NCI-H128 (cell line): ENCODE measurements at regions not wholly inside any gene's neighbourhood (a gene's known extent, or its start where the extent isn't known, plus 50 kb on each side); places are given as distances from the start of the nearest gene placed in this dataset.

ENCODE experiments used
- DNase-seq: peaks from one replicate; lab custom pipeline; 2025; ENCODE audit not compliant: unreplicated experiment; lab: John Stamatoyannopoulos, UW

DNA sequence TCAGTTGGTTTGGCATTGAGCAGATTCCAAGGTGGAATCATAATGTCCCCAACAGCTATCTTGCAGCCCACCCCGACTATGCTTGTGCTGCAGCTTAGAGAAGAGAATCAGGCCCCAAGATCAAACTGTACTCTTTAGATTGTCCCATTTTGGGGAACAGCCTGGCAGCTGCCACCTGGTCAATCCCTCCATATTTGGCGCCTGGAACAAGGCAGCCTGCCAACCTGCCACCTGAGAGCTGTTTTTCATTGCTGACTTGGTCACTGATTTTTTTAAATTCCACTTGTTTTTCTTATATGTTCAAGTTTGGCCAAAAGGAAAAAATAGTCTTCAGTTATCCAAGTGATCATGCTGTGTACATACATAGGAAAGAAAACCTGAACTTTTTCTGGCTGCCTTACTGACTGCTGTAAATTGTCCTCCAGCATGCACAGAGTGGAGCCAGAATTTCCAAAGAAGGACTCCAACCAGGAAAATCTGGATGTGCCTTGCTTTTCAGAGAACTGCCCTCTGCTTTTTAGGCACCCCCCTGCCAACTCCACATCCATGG lies 504.2 kb downstream of the ENC1 start:
- DNase-seq: no peak

DNA sequence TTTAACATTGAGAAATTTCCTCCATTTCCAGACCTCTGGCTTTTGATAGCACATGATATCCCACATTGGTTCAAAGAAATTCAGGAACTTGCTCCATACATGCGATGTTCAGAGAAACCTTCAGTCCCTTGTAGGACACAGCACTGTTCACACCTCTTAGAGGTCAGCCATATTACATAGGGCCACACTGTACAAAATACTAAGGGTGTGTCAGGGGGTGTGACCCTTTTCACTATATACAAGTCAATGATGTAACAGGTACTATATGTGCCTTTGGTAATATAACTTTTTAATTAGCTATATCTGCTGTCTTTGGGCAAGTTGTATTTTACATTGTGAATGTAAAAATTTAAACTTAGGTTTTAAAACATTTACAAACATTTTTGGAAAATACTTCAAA lies 505.5 kb downstream of the ENC1 start:
- no peak for DNase-seq

DNA sequence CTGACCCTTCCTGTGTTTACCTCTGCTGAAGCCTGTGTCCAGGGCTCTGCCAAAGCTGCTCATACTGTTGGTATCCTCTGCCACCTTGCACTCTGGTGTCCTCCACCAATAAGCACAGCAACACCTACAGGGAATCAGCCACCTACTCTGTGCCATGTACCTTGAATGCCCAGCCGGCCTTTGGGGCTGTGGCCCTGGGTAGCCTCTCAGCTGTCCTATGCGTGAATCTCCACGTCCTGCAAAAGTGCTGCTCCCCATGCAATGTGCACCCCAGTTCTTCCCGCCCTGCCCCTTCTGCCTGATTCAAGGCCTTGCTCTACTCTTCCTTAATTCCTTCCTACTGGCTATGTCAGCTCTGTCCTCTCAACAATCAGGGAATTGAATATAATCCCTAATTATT lies 506.5 kb downstream of the ARHGEF28 start:
- DNase-seq: no peak

DNA sequence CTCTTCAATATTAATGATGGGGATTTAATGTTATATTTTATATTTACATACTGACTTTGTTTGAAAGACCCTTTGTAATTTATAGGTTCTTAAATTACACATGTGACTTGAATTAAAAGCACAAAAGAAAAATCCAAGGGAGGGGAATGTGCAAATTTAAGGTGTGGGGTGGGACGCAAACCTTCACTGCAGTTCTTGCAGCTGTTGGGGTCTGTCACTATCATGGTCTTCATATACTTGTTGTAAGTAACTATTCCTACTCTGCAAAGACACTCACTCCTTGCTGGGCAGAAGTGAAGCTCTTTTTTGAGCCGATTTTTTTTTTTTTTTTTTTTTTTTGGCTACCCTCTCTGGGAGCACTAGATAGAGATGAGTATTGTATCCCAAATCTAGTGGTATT lies 505.3 kb downstream of the ARHGEF28 start:
- no peak for DNase-seq

DNA sequence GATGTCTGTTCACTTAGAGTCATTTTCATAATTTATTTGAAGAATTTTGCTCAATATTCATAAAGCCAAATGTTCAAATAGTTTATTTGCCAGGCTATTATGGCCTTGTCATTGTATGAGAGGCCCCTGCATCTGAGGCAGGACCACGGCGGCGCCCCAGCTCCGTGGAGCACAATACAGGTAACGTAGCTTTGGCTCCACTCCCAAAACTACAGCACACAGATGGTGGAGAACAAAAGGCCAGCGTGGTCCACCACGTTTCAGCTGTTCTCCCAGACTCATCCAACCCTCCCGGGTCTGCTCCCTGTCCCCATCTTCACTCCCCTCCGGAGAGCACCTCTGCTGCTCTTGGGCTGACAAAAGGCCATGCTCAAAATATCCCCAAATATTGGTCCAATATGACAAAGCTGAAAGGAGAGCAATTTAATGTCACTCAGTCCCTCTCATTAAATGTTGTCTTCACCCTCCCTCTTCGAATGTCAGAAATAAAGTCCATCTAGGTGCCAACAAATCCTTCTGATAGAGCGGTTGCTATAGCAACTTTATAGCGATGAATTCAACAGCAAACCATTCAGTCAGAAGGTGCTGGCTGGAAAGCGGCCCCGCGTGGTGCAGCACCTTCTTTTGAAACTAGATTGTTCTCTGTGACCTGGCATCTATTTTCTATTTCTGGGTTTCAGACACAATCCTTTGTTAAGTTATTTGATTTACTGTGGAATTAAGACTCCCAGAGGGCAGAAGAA lies 504.3 kb downstream of the ARHGEF28 start:
- peak; percentile 33 for DNase-seq

DNA sequence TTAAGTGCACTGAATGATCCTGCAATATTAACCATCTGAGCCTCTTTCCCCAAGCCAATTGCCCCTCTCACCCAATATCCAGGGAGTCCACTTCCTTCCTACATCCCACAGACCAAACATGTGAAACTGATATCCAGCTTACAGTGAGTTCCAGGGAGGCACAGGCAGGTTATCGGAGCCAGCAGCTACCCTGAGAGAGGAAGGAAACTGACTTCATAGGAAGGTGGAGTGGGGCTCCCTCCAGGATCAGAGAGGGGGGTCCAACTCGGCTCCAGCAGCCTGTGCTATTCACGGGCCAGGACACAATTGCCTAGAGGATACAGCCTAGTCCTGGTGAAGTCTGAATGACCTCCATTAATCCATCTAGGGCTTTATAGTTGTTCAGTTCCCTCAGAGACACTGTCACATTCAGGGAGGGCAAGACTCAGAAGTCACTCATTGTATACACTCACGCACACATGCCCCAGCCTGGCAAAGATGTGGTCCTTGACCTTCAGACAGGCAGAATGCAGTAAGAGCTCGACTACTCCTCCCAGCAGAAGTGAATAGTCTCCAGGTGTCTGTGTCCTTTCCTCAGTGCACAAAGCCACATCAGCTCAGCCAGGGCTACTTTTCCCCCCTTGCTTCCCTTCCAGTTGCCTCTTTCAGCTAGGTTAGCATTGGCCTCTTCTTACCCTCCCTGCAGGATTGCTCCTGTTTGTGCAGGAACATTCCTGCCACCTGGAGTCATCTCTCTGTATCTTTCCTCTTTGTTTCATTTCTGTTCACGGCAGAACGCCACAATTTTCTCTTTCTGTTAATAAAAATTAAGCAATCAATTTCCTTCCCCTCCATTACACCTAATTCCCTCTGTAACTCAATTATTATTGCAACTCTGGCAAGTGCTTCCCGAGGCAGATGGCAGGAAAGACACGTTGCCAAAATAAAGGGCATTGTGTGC lies 501.7 kb downstream of the ARHGEF28 start:
- DNase-seq: no peak

DNA sequence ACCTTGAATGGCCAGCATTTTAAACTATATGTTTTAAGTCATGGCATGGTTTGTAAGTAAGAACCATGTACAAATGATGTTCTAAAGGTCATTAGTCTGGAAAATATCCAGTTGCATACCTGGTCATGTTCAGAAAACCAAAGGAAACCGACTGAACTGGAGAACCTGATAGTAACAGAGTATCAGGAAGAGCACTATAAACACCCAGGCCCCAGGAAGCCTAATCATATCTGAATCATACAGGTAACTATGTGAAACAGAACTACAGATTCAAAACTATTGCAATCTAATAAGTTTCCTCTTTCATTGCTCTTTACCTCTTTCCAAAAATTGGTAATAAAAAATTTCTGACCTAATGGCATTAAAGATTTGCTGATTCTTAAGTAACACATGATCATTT lies 500.3 kb downstream of the ARHGEF28 start:
- DNase-seq: no peak

DNA sequence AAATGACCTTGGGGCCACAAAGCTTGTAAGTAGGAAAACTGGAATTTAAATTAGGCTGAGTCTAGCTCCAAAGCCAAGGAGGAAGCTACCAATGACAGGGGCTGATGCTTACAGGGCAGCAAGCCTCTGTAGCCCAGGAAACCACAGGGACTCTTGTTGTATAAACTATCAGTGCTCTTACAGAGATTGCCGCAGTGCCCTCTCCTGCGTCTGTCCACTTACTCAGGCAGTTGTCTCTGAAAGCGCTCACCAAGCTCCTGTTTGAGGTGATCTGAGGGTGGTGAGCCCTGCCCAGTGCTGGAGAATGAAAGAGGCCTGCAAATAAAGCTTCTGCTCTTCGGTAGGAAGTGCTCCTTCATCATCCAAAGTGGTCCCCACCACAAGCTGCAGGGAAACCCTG lies 498.8 kb downstream of the ARHGEF28 start:
- DNase-seq: no peak

DNA sequence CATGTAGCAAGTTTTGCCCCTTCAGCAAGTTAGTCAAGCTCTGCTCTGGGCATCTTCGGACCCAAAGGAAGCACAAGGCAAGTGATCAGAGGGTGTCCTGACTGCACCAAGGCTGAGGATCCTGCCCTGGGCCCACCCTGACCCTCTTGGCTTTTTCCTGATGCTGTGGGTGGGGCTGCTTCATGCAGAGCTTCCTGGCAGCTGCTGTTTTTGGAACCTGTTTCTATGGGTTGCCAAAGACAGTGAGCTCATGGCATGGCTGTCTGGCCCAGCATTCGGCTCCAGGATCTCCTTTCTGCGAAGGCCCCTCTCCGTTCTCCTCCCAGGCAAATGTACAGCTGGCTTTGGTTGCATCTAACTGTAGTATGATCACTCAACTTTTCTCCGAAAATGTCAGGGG lies 497.9 kb downstream of the ARHGEF28 start:
- no peak for DNase-seq

DNA sequence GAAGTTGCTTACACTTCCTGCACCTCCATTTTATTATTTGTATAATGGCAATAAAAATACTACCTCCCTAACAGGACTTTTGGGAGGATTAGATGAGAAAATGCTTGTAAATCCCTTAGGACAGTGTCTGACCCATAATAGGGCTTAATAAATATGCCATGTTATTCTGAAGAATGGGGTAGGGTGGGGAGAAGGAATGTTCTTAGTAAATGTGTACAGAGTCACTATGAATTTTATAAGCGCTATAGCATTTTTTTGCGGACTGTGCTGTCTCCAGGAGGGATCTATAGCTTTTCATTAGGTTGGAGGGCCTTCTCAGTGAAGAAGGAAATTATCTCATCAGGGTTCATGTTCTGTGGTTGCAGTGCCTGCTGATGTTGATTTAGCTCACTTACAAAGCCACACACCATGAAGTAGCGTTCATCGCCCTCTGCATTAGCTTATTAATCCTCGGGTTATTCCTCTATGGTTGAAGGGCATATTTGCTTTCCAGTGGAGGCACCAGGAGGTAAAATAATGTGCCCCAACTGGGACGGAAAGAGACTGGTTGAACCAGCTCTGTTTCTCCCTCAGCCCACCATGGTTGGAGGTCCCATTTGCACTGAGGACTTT lies 497.1 kb downstream of the ARHGEF28 start:
- peak; percentile 20 for DNase-seq

DNA sequence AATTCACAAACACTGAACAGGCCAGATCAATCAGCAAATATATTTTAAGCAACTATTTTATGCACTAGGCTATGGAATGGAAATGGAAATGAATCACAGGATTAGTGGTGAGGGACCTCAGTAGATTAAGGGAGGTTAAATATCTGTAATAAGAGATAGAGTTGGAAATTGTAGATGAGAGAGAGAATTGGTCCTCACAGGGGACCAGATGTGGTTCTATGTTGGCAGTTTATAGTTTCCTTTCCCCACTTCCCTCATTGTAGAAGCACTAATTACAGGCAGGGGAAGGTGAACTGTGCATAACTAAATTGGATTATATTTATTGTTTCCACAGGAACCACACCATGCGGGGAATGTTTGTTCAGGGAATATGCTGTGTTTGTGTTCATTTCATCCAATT lies 496.2 kb downstream of the ARHGEF28 start:
- DNase-seq: no peak

DNA sequence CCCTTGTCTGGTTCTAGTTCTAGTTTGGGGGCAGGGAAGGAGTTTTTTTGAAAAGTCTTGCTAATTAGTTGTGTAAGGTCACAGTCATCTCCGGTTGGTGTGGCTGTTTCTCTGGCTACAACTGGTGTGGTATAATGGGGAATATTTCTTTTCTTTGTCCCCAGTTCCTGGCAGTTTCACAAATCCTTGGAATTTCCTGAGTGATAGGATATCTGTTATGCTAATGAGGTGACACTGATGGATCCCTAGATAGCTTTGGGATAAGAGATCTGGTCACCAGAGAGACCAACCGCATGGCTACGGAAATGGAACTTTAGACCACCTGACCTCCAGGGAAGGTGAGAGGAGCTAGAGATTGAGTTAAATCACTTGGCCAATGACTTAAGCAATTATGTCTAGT lies 494.6 kb downstream of the ARHGEF28 start:
- no peak for DNase-seq

DNA sequence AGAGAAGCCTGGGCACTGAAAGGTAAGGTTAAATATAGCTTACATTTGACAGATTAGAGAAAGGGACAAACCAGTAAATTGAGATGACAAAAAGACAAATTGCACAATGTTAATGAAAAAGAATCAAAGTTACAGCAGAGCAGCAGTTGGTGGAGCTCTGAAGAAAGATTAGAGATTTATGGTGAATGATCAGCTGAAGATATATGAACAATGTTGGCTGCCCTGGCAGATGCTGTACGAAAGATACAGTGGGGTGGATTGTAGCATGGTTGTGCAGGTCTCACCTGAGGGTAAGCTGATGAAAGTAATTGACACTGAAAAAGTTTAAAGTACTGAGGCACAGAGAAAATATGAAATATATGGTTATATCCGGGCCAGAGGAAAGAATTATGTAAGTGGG lies 492.1 kb downstream of the ARHGEF28 start:
- no peak for DNase-seq

DNA sequence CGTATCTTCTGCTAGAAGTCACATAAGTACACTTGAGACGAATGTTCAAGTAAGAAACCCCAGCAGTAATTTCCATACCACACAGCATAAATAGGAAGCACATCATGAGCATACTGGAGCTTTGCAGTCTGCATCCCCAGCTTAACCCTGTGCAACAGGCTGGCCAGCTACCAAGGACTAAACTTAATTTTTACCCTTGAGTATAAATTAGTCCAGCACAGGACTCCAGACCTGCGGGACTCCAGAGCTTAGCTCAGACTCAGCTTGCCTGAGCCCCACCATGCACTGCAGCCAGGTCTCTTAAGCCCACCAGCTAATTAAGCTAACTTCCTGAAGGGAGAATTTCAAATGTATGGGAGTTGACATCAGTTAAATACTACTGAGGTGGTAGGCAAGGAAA lies 491.0 kb downstream of the ARHGEF28 start:
- no peak for DNase-seq

DNA sequence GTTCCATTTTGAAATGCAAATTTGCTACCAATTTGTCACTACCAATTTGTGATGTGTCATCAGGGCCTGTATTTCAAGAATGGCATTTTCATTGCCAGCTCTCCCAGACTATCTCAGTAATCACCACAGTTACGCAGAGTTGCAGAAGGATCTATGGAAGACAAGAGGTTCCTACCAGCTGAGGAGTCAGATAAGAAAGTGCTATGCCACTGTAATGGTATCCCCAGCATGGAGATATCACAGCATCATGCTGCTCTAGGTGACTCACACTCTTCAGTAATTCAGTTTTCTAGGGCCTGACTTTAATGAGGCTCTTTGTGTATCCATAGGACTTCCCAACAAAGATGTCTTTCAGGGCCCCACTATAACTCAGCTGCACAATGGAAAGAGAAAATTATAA lies 490.3 kb downstream of the ARHGEF28 start:
- DNase-seq: no peak

DNA sequence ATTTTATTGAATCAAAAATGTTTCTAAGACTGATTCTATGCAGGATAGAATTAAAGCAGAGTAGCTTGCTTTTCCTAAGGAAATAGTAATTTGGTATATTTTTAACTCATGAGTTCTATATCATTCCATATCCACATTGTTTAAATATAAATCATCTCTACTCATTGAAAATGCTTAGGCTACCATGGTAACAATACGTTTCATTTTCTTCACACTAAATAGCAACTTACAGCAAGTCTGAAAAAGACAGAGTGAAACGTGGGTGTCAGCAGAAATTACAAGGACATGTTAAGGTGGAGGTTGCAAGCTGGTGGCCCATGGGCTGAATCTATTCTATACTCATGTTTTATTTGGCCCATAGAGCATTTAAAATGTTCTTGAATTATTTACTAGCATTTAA lies 487.9 kb downstream of the ARHGEF28 start:
- no peak for DNase-seq

DNA sequence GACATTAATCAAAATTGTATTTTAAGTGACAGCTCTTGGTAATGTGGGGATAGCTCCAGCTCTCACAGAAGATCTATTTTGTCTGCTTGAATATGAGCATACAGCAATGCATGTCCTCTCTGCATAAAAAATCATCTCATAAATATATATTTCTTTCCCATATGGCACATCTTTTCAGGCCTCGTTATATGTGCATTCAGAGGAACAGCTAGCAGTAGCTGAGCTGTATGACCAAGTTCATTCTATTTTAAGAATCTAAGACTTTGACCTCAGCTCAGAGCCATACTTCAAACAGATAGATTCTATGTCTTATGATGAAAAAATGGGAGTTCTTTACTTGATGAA lies 487.2 kb downstream of the ARHGEF28 start:
- DNase-seq: no peak

DNA sequence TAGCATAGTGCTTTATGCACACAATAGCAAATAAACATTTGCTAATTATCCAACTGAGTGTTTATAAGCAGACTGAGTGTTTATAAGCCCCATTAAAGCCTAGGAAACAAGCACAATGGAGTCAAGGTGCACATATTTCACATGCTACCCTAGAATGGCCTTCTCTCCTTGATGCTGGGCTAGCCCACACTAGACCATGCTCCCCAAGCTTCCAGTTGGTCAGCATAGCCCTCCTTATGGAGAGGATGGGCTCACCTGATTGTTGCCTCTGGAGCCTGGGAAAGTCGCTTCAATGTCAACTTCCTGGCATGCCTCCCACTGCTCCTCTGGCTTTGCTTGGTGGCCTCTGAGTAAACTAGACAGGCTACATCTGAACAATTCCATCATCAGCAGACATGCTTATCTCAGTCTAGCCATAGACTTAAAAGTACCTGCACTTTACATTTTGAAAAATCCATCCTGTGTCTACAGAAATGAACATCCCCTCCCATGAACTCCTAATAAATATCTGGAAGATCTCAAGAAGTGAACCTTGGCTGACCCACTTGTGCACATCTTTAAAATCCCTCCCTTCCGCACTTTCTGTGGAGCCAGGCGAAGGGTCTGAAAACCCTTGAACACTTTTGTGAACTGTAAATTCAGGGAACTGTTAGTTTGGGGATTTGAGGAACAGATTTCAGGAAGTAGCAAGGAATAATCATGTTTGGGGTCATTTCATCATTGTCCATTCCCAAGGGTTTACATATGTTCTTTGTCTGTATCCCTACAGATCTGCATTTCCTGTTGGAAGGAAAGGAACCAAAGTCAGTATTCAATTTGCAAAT lies 486.6 kb downstream of the ARHGEF28 start:
- DNase-seq: no peak

DNA sequence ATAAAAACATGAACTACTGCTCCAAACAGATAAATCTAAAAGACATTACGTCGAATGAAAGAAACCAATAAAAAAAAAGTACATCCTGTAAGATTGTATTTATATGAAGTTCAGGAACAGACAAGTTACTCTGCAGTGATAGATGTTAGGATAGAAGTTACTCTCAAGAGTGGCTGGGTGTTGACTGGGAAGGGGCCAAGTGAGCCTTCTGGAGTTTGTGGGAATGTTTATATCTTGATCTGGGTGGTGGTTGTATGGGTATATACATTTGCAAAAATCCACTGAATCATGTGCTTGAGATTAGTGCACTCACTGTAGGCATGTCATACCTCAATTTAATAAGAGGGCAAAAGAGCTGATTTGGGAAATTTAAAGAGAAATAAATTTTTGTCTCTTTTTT lies 485.8 kb downstream of the ARHGEF28 start:
- DNase-seq: no peak

DNA sequence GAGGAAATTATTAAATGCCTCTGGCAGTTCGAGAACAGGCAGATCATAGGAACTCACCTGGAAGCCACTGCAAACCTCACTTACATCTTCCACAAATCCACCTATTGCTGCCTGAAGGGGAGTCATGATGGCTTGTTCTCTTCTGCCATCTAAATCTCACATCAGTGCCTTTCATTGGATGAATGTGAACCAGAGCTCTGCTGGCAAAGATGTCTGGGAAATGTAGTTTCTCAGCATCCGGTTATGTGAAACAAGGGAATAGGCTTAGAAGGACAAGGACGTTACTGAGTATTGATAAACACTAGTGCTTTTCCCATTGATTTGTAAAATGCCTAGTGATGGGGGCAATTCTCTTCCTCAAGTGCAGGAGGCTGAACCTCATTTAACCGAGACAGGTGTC lies 483.3 kb downstream of the ARHGEF28 start:
- no peak for DNase-seq

DNA sequence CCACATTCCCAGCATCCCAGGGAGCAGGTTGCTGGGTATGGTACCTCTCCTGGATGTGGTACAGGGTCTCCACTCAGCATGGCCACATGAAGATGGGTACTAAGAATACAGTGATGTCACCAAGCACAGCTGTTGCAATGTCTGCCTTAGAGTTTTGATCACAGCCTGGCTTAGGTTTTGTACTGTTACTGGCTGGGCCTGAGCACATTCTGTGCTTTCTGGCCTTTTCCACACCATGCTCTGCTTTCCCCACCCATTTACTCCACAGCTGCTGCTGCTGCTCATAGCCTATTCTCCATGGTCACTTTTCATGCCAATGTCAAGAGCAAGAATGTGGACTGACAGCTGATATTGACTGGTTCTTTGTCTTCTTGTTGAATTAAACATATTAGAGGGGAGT lies 481.9 kb downstream of the ARHGEF28 start:
- no peak for DNase-seq
